ENCODE measurements at regions not wholly inside any gene's neighbourhood (a gene's known extent, or its start where the extent isn't known, plus 50 kb on each side); places are given as distances from the start of the nearest gene placed in this dataset.

DNA sequence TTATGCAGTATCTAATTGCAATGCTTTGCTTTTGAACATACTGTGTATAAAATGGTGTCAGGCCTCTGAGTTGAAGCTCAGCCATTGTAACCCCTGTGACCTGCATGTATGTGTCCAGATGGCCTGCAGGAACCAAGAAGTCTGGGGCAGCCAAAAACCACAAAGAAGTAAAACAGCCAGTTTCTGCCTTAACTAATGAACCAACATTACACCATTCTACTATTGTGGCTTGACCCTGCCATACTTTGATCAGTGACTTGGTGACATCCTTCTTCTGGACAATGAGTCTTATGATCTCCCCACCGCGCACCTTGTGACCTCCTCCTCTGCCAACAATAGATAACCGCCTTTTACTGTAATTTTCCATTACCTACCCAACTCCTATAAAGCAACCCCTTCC is 131.6 kb downstream of the CBLL2 start:
- H3K4me3 ChIP-seq (ENCODE audit: low read depth, low read length) = no peak overlapping the region
- TF ChIP-seq, protein P1, sequence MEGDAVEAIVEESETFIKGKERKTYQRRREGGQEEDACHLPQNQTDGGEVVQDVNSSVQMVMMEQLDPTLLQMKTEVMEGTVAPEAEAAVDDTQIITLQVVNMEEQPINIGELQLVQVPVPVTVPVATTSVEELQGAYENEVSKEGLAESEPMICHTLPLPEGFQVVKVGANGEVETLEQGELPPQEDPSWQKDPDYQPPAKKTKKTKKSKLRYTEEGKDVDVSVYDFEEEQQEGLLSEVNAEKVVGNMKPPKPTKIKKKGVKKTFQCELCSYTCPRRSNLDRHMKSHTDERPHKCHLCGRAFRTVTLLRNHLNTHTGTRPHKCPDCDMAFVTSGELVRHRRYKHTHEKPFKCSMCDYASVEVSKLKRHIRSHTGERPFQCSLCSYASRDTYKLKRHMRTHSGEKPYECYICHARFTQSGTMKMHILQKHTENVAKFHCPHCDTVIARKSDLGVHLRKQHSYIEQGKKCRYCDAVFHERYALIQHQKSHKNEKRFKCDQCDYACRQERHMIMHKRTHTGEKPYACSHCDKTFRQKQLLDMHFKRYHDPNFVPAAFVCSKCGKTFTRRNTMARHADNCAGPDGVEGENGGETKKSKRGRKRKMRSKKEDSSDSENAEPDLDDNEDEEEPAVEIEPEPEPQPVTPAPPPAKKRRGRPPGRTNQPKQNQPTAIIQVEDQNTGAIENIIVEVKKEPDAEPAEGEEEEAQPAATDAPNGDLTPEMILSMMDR (IDR thresholded peaks at IDR 0.05; ENCODE audit: low read depth, low read length) = no peak

DNA sequence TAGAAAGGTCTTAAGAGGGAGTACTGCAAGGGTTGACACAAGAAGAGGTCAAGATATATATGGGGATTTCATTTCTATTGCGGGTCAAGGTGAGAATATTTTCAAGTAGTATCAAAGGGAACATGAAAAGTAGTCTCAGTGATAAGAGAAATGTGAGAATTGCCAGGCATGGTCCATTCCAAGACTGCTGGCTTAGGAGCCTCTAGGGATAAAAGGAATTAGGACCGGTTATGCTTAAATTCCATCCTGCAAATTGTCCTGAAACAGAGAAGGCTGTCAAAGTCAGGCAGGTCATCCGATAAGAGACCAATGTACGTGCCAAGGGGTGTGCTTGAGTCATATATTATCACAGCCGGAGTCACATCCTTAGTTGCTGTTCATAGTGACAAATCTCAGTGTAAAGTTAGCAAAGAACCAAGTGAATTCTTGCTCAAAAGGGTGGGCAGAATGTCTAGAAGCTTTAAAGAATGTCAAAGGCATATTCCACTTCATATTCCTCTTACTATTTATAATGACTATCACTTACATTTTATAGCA is 133.6 kb downstream of the CBLL2 start:
- TF ChIP-seq, protein P1 (IDR thresholded peaks at IDR 0.05; ENCODE audit: low read depth, low read length) = no peak
- no peak overlapping the region for H3K4me3 ChIP-seq (ENCODE audit: low read depth, low read length)

DNA sequence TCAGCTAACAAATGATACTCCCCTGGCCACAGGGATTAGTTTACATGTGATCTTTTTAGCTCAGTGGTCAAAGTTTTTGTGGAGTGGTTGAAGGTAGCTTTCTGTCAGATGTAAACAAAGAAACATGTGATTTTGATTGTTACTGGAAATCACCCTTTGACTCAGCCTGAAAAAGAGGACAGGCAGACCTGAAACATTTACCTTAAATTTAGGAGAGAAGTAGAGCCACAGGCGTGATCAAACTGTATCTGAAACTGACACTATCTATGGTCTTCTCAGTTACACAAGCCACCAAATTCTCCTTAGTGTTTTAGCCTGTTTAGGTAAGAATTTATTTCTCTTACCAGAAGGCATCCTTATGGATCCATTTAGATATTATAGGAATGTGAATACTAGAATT is 136.7 kb downstream of the CBLL2 start:
- TF ChIP-seq, protein P1 (IDR thresholded peaks at IDR 0.05; ENCODE audit: low read depth, low read length) = no peak
- no peak overlapping the region for H3K4me3 ChIP-seq (ENCODE audit: low read depth, low read length)

DNA sequence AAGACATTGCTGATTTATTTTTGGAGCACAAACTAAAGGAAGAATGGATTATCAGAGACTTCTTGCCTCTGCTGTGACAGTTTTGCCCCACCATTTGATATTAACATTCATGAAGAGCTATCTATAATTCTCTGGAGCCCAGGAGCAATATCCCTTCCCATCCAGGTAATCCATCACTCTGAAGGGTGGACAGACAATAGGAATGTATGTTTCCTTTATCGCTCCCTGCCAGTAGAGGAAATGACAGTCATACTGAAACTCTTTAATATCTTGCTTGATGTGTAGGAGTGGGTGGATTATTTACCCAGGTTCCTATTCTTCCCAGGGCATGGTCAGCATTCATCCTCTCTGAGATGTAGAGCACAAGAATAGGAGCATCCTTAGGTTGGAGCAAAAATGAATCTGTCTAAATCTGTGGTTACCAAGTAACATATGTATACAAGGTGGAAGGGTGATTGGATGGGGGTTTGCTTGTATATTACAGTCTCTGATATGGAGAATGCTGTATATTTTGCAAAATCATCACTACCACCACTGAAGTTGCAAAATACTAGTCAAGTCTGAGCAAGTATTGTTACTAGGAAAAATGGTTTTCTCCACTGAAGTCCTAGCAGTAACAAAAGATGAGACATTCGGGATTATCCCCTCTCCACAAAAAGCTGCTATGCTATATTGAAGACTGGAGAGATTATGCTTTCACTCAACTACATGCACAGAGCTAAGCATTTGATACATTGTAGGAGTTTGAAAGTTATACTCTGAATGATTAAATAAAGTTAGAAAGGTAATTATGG is 151.6 kb downstream of the CBLL2 start:
- TF ChIP-seq, protein P1 (IDR thresholded peaks at IDR 0.05; ENCODE audit: low read depth, low read length) = no peak
- H3K4me3 ChIP-seq (ENCODE audit: low read depth, low read length) = no peak overlapping the region

- no peak overlapping the region for H3K4me3 ChIP-seq (ENCODE audit: low read depth, low read length)
- TF ChIP-seq, protein P1 (IDR thresholded peaks at IDR 0.05; ENCODE audit: low read depth, low read length) = no peak
These were observed 152.2 kb downstream of the CBLL2 start for GRCh38 chrX:22424919-22425318.

- no peak overlapping the region for H3K4me3 ChIP-seq (ENCODE audit: low read depth, low read length)
- TF ChIP-seq, protein P1 (IDR thresholded peaks at IDR 0.05; ENCODE audit: low read depth, low read length) = no peak
These were observed 157.0 kb downstream of the CBLL2 start for GRCh38 chrX:22429704-22430103.

DNA sequence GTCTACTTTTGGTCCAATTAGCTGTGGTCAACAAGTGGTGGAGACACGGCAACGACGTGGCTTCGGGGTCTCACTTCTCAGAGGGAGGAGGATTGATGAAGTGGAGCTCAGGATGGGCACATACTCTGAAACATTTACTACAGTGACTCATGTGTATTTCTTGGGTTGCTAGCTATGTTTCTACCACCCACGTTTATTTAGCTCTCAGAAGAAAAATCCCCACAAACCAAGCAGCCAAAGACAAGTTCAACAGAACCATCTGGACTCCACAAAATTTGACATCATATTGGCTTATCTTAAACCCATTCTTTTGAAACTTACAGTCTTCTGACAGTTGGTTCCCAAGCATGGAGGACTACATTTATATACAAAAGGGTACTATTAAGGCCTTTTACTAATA is 158.0 kb downstream of the CBLL2 start:
- no peak overlapping the region for H3K4me3 ChIP-seq (ENCODE audit: low read depth, low read length)
- TF ChIP-seq, protein P1 (IDR thresholded peaks at IDR 0.05; ENCODE audit: low read depth, low read length) = no peak

Measured in WI38 (cell line).